NCI-H1694 treated with DMSO at 0.1 percent for 48 hours (cell line): ENCODE measurements at regions not wholly inside any gene's neighbourhood (a gene's known extent, or its start where the extent isn't known, plus 50 kb on each side); places are given as distances from the start of the nearest gene placed in this dataset.
"Not testable (repeated sequence)": the region's sequence is repeated elsewhere in the genome, so short reads cannot be mapped to it uniquely, and the experiment has no call there.

ENCODE experiments used
- DNase-seq: peaks from one replicate; lab custom pipeline; 2025; lab: John Stamatoyannopoulos, UW

- no peak for DNase-seq
Measured at GRCh38 chr2:64251497-64252250, 107.5 kb upstream of the PELI1 start.

DNA sequence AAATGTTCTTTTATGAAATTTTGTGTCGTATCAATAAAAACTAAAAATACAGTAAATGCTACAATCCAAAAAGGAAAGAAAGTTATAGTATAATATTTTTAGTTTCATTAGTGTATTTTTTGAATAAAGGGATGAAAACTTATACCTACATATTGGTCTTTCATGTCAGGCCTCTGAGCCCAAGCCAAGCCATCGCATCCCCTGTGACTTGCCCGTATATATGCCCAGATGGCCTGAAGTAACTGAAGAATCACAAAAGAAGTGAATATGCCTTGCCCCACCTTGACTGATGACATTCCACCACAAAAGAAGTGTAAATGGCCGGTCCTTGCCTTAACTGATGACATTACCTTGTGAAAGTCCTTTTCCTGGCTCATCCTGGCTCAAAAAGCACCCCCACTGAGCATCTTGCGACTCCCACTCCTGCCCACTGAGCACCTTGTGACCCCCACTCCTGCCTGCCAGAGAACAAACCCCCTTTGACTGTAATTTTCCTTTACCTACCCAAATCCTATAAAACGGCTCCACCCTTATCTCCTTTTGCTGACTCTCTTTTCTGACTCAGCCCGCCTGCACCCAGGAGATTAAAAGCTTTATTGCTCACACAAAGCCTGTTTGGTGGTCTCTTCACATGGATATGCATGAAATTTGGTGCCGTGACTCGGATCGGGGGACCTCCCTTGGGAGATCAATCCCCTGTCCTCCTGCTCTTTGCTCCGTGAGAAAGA, 108.2 kb upstream of the PELI1 start:
- DNase-seq = not testable (repeated sequence)

DNA sequence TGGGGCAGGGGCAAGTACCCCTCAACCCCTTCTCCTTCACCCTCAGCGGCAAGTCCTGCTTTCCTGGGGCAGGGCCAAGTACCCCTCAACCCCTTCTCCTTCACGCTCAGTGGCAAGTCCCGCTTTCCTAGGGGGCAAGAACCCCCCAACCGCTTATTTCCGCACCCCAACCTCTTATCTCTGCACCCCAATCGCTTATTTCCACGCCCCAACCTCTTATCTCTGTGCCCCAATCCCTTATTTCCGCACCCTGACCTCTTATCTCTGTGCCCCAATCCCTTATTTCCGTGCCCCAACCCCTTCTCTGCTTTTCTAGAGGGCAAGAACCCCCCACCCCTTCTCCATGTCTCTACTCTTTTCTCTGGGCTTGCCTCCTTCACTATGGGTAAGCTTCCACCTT, 109.2 kb upstream of the PELI1 start:
- not testable (repeated sequence) for DNase-seq

DNA sequence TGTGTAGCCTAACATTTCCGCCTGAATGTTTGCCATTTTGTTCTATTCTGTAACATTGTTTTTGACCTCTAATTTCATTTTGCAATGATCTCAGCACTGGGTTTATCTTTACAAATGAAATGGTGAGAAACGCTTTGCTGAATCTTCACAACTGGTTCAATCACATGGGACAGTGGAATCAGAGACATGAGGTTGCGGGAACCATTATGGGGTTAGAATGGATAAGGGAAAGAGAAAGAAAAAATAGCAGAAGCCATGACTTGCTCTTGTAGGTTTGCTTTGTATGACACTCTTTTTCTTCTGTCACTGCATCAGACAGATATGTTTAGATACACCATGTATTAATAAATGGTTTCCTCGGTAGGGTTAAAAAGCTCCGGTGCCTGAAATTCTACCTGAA, 114.3 kb upstream of the PELI1 start:
- DNase-seq = no peak

DNA sequence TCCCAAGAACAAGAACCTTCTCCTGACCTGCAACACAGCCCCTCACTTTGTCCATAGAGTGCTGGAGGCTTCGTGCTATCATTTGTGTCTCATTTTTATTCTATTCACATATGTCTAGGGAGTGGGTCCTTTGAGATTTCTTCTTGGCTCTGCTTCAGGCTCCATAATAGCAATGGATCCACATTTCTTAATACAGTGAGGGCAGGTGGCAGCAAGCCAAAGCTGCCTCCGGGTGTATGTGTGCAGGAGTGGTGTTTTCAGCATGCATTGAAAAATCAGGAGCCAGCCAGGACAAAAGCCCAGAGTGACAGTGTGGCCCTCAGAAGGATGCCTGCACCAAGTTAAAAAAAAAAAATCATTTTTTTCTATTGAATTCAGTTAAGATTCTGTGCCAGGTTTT, 115.1 kb upstream of the PELI1 start:
- DNase-seq = no peak

GRCh38 chr2:64260093-64260803, 116.0 kb upstream of the PELI1 start:
- no peak for DNase-seq

- DNase-seq = no peak
Measured at GRCh38 chr2:64260817-64261216, 116.6 kb upstream of the PELI1 start.

DNA sequence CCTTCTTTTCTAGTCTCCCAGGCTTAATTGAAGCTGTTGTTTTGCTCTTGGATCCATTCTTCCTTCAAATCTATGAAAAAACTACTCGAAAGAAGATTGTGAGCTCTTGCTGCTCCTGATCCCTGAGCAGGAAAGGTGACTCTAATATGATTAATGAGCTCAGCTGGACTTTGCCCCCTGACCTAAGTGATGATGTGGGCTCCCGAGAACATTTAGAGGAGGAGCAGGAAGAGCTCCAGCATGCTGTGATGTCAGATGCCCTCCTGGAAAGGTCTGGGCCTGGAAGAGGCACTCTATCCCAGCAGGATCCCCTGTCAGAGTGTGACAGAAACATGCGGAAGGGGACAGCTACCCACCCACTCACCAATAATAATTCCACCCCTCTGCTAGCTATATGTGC, 117.9 kb upstream of the PELI1 start:
- no peak for DNase-seq

GRCh38 chr2:64262816-64263215, 118.6 kb upstream of the PELI1 start:
- DNase-seq = no peak

DNA sequence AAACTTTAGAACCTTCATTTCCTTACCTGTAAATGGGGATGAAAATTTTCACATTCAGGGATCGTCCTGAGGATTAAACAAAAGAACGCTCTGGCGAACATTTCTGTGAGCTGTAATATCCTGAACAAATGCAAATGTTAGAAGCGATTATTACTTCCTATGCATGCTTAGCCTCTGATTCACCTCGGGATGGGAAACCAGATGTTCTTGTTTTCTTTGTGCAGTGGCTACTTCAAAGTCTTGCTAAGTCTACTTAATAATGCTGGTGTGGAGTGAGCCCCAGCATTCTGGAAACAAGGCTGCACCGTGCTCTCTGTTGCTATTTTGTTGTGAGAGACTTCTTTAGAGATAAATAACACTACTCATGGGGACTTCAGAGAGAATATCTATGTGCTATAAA, 119.1 kb upstream of the PELI1 start:
- DNase-seq = no peak

DNA sequence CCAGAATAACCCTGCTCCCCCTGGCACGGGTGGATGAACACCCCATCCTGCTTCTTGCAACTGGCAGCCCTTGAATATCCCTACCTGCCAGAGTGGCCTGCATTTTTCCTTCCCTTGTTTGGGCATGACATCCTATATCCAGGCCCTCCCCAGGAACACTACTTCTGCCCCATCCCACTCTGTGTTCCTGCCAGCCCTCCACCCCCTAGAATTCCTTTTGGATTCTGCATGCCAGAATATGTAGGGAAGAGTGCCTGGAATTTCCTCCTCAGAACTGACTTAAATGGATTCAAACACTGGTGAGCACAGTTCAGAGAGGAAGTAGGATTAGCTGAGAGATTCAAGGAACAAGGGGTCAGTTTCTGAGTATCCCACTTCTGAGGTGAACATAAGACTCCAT, 123.5 kb upstream of the PELI1 start:
- DNase-seq = no peak

GRCh38 chr2:64268330-64269048, 124.3 kb upstream of the PELI1 start:
- no peak for DNase-seq

- no peak for DNase-seq
Measured at GRCh38 chr2:64273524-64274398, 129.5 kb upstream of the PELI1 start.

GRCh38 chr2:64274399-64275173, 130.4 kb upstream of the PELI1 start:
- DNase-seq = no peak

GRCh38 chr2:64275174-64275466, 130.9 kb upstream of the PELI1 start:
- DNase-seq = no peak

- no peak for DNase-seq
Measured at GRCh38 chr2:64276417-64277095, 132.3 kb upstream of the PELI1 start.

DNA sequence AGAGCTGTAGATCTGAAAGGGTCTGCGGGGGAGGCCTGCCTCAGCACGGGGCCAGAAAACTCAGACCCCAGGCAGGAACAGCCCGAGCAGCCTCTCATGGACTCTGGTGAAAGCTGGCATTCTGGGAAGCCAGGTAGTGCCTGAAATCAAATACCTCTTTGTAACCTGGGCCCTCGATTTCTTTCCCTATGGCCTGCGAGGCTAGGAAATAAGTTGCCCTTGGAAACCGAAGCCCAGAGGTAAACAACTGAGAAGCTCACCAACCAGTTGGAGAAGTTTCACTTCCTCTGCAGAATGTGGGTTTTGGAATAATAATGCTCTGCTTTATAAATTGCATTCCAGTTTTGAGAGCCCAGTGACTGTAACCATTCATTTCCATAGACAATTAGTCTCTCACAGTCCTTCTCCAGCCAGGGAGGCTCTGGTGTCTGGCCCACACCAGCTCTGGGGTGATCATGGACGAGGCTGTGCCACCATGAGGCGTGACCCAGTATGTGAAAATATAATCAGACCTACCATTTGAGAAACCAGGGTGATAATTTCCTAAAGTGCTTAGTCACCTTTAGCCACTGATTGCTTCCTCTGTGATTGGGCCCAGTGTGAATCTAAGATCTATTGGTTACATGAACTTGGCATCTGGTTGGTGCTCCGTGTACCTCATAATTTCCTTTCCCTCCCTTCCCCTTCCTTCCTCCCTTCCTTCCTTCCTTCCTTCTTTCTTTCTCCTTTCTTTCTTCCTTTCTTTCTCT, 133.1 kb upstream of the PELI1 start:
- no peak for DNase-seq

GRCh38 chr2:64280812-64281211, 136.6 kb upstream of the PELI1 start:
- DNase-seq = not testable (repeated sequence)

GRCh38 chr2:64283006-64283570, 138.9 kb upstream of the PELI1 start:
- DNase-seq = no peak
